GM19452 (cell line): ENCODE measurements at regions not wholly inside any gene's neighbourhood (a gene's known extent, or its start where the extent isn't known, plus 50 kb on each side); places are given as distances from the start of the nearest gene placed in this dataset.

Source experiments
- ATAC-seq: cut with Tn5 transposase; IDR thresholded peaks from one replicate; pipeline ENCODE4 v1.9.1; 2021; ENCODE audit not compliant: unreplicated experiment

GRCh38 chr3:189455009-189455408 lies 176.2 kb upstream of the TP63 start:
- ATAC-seq: no peak

GRCh38 chr3:189455641-189456417 lies 175.4 kb upstream of the TP63 start:
- no peak for ATAC-seq

DNA sequence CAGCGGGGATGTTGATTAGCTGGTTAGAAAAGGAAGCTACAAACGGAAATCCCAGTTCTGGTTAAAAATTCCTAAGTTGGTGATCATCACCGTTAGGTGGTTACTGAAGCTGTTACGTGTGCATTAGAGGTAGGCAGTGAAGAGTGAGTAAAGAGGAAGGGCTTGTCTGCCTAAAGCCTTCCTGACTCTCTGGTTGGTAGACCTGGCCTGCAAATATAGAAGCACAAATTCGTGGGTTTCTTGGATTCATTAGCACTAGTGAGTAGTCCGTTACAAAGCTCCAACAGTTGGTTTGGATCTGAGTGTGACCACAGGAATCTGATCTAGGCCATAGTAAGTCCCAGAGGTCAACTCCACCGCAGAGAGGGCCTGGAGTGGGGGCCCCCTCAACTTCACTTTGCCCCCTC lies 174.0 kb upstream of the TP63 start:
- ATAC-seq: no peak

- ATAC-seq: no peak
These were observed 173.4 kb upstream of the TP63 start for GRCh38 chr3:189457631-189458412.

DNA sequence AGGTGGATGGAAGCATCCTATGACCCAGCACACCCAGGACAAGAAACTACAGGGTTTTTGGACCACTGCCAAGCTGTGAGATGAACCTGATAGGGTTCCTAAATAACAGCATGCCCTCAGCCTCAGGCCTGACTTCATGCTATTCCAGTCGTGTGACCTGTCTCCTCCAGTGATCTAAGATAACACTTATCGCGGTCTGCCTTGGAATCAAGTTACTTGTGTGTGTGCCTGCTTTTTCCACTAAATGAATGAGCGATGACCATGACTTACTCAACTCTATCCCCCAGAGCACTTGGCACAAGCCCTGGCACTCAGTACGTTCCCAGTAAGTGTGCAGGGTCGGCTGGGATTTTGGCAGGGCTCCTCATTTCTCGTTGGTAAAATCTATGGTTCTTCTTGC lies 172.7 kb upstream of the TP63 start:
- ATAC-seq: no peak

DNA sequence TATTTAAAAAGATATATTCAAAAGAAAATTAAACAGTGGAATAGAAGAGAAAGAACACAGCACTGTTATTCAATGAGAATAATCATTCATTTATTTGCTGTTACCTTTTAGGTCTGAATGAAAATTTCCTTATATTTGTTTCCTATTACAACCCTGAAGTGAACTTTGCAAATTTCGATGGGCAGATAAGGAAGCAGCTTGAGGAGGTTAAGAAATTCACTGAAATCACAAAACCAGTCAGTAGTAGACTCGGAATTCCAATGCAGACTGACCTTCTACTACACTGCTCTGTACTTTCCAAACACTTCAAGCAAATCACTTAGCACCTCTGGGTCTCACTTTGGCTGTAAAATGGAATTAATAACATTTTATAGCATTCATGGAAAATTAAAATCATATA lies 172.0 kb upstream of the TP63 start:
- ATAC-seq: no peak

DNA sequence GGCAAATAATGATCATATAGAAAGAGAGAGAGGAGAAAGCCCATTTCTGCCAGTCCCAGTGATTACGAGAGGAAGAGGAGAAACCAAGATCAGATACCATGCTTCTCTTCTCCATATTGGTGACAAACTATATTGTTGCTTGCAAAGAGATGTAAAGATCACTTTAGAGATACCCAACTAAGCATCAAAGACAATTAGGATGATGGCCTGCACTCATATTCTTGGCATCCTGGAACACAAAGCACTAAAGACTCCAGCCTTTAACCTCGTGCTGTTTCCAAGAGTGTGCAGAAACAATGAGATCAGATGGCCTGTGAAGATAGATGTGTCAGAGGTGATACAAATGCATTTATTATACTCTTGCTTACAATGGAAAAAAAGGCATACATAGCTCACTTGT lies 170.7 kb upstream of the TP63 start:
- no peak for ATAC-seq

GRCh38 chr3:189464799-189465198 lies 166.4 kb upstream of the TP63 start:
- no peak for ATAC-seq

- no peak for ATAC-seq
These were observed 165.2 kb upstream of the TP63 start for GRCh38 chr3:189466004-189466403.

- no peak for ATAC-seq
These were observed 163.7 kb upstream of the TP63 start for GRCh38 chr3:189467451-189467850.

GRCh38 chr3:189474944-189475343 lies 156.2 kb upstream of the TP63 start:
- no peak for ATAC-seq

DNA sequence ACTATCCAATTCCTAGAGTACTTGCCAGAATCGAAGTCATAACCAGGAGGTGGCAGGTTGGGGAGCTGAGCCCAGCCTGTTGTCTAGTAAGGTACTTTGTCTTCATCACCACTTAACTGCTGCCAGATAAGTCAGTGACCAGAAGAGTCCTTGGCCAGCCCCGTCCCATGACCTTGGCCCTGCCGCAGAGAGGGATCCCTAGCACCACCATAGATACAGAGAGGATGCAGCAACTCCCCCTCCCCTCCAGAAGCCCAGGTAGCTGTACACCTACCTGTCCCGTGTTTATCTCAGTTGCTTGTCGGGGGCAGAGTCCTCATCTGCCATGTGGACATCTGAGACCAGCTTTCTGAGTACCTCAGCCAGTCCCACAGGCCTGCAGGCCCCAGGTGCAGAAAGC lies 153.6 kb upstream of the TP63 start:
- no peak for ATAC-seq

GRCh38 chr3:189486556-189486955 lies 144.6 kb upstream of the TP63 start:
- no peak for ATAC-seq

GRCh38 chr3:189488241-189488767 lies 142.9 kb upstream of the TP63 start:
- ATAC-seq: no peak

- ATAC-seq: no peak
These were observed 140.9 kb upstream of the TP63 start for GRCh38 chr3:189490337-189490736.

DNA sequence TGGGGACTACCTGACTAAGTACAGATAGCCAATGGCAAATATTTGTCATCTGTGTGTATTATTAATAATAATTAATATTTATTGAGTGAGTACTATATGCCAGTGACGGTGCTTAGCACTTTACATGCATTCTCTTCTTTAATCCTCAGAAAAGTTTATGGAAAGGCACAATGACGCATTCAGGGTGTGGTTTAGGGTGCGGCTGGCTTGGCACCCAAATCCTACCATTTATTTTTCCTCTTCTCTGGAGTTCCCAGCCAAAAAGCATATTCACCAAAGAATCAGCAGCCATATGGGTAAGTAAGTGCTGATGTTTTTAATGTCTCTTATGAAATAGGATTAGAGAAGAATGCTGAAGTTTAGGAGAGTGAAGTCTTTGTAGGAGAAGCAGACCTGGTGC lies 140.4 kb upstream of the TP63 start:
- no peak for ATAC-seq

- ATAC-seq: no peak
These were observed 139.4 kb upstream of the TP63 start for GRCh38 chr3:189491831-189492230.

DNA sequence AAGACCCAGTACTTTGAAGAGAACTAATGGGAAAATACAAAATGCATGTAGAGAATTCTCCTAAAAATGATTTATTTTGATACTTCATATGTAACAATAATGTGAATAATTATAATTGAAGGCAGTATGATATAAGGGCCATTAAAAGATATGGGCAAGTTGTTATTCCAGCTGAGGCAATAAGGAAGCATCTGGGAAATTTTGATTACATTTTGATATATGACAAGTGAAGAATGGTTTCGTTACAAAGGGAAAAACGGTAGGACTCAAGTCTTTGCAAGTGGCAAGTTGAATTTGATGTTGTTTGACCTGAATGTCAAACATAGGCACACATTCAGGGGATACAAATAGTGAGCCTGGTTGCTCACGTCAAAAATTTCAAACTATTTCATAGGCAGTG lies 137.9 kb upstream of the TP63 start:
- ATAC-seq: no peak

DNA sequence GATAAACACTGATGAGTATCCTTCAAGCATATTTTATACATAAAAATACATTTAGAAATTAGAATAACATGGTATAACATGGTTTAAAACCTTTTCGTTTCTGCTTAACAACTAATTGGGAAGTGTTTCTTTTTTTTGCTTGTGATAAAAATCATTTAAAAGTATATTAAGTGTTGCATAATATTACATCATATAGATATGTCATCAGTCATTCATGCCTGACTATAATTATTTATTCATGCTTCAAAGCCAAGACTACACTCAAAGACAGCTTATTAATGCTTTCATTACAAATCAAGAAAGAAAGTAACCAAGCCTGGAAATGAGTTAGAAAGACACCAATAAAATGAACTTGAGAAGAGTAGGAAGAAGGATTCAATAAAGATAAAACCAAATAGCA lies 136.6 kb upstream of the TP63 start:
- ATAC-seq: no peak

DNA sequence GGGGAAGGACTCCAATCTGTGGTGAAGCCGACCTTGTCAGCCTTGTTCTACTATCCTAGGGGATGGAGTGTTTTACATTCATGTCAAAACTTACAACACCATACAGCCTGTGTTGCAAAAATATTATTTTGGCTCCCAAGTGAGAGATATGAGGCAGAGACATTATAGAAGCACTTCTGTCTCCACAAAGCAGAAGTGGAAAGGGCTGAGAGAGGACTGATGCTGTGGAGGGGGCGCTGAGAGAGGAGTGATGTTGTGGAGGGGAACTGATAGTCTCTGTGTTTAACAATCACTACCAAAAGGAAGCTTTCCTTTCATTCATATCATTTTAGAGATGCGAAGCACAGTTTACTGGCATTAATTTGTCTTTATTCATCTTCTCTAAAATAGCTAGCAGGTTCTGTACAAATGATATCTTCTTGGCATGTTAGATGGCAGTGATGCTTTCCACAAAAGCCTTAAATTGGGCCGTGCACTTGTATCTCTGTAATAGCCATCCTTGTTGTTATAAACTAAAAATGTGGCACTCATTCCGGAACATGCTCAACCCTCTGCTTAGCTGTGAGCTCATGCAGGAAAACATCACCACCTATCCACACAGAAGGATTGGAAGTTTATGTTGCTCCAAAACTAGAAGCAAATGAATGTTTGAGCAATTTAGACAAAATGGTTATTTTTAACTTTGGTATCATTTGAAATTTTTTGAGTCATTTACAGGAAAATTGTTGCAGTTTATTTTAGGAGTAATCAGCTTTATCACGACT lies 134.6 kb upstream of the TP63 start:
- ATAC-seq: no peak

- ATAC-seq: no peak
These were observed 132.0 kb upstream of the TP63 start for GRCh38 chr3:189498995-189499704.
